Sigmoid colon (tissue), 6 donors: ENCODE measurements at regions not wholly inside any gene's neighbourhood (a gene's known extent, or its start where the extent isn't known, plus 50 kb on each side); places are given as distances from the start of the nearest gene placed in this dataset.
A peak's percentile ranks its signal among the peaks of the same experiment; 100 is the strongest.

Source experiments
- DNase-seq: peaks from one replicate; pipeline ENCODE4 v3.0.0-alpha.2; 2019
- H3K27ac ChIP-seq, 4 donors: fragments of 200-600 bp; sonication (generic); one replicate each; pipeline ENCODE4 v1.5.1; 2016 to 2019; ENCODE audit warnings: mild to moderate bottlenecking in 1 of 4
- H3K27me3 ChIP-seq, 3 donors: fragments of 200-600 bp; sonication (generic); one replicate each; pipeline ENCODE4 v1.5.1; 2019; ENCODE audit warnings: mild to moderate bottlenecking in 1 of 3
- H3K36me3 ChIP-seq, 4 donors: fragments of 200-600 bp; sonication (generic); one replicate each; pipeline ENCODE4 v1.5.1; 2016 to 2019
- H3K4me1 ChIP-seq, 4 donors: fragments of 200-600 bp; sonication (generic); one replicate each; pipeline ENCODE4 v1.5.1; 2017 to 2019
- H3K4me3 ChIP-seq, 4 donors: fragments of 200-600 bp; sonication (generic); one replicate each; pipeline ENCODE4 v1.5.1; 2017 to 2019; ENCODE audit warnings: mild to moderate bottlenecking in 2 of 4, moderate library complexity in 1 of 4
- H3K9me3 ChIP-seq, 4 donors: fragments of 200-600 bp in 3 of 4; sonication (generic) in 3 of 4; one replicate each; pipeline versions ENCODE4 v1.5.1 to v1.6.1; 2013 to 2019
- EP300 ChIP-seq, 4 donors: sonication (generic); formaldehyde crosslinking; IDR thresholded peaks; one replicate each; pipeline ENCODE4 v1.6.1; 2017; ENCODE audit warnings: antibody characterized with exemption in 4 of 4
- POLR2A ChIP-seq, 2 donors: fragments of 450-650 bp; IDR thresholded peaks; one replicate each; pipeline ENCODE4 v1.6.1; 2016; ENCODE audit warnings: antibody characterized with exemption in 2 of 2, mild to moderate bottlenecking in 2 of 2, moderate library complexity in 2 of 2
- POLR2AphosphoS5 ChIP-seq, 4 donors: sonication (generic); formaldehyde crosslinking; IDR thresholded peaks; one replicate each; pipeline ENCODE4 v1.6.1; 2017; ENCODE audit warnings: antibody characterized with exemption in 4 of 4
- WGBS, 2 donors: extraction: QIAGEN DNeasy Blood & Tissue Kit; methylation state at CpG; one replicate each; pipeline ENCODE4 v1.1.7; 2013; 5-methylcytosine and 5-hydroxymethylcytosine counted together
- intact Hi-C: fragments of 100-400 bp; cut with DNase I; formaldehyde crosslinking; loops from one replicate; pipeline ENCODE4 v1.15.1; 2023
- TF ChIP-seq, protein P1 (sequence below), 4 experiments: fragments of 450-650 bp in 3 of 4; fragments of 200-600 bp in 1 of 4; IDR thresholded peaks; one replicate each; pipeline ENCODE4 v1.5.1; 2016 to 2019; ENCODE audit warnings: antibody characterized with exemption in 4 of 4, mild to moderate bottlenecking in 3 of 4, moderate library complexity in 2 of 4
- donor health status: healthy with polysubstance abuse.
- donor health status: healthy.

GRCh38 chr10:130744631-130745030, 566.9 kb downstream of the TCERG1L start:
- intact Hi-C loops = no loop called here
- no peak overlapping the region for H3K27ac ChIP-seq

DNA sequence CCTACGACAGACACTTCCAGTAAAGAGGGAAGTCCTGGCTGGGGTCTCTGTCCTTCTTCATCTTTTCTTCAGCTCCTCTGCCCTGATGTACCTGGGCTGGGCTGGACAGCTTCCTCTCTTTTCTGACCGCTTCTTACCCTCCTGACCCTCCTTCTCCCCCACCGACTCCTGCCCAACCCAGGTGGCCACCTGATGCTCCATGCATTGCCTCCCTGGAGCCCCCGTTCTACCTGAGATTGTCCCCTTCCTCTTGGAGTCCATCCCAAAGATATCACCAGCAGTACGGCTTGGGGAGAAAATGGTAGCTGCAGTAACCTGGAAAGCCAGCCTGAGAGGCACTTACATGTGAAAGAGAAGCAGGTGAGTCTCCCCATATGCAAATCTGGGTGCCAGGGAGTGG, 566.3 kb downstream of the TCERG1L start:
- H3K27ac ChIP-seq = no peak overlapping the region
- TF ChIP-seq POLR2AphosphoS5 (IDR thresholded peaks at IDR 0.05) (no peak), POLR2A (IDR thresholded peaks at IDR 0.05) (no peak), EP300 (IDR thresholded peaks at IDR 0.05) (no peak)
- TF ChIP-seq, protein P1, sequence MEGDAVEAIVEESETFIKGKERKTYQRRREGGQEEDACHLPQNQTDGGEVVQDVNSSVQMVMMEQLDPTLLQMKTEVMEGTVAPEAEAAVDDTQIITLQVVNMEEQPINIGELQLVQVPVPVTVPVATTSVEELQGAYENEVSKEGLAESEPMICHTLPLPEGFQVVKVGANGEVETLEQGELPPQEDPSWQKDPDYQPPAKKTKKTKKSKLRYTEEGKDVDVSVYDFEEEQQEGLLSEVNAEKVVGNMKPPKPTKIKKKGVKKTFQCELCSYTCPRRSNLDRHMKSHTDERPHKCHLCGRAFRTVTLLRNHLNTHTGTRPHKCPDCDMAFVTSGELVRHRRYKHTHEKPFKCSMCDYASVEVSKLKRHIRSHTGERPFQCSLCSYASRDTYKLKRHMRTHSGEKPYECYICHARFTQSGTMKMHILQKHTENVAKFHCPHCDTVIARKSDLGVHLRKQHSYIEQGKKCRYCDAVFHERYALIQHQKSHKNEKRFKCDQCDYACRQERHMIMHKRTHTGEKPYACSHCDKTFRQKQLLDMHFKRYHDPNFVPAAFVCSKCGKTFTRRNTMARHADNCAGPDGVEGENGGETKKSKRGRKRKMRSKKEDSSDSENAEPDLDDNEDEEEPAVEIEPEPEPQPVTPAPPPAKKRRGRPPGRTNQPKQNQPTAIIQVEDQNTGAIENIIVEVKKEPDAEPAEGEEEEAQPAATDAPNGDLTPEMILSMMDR (IDR thresholded peaks at IDR 0.05) = no peak
- WGBS, 2 donors = 58 to 65% methylated on average over 5 of the region's 5 CpGs
- peaks cover 0 to 4% (median 0%) of the 10 kb centered on the region in 4 donors for H3K4me1 ChIP-seq
- DNase-seq = no peak
- H3K36me3 ChIP-seq = no peaks in the 10 kb centered on the region
- H3K27me3 ChIP-seq = no peaks in the 10 kb centered on the region
- H3K4me3 ChIP-seq = no peak overlapping the region
- intact Hi-C loops = no loop called here
- H3K9me3 ChIP-seq = no peaks in the 10 kb centered on the region

More at GRCh38 chr10:130744631-130745030, 566.9 kb downstream of the TCERG1L start:
- Histone ChIP-seq H3K4me1 (peaks cover 0 to 4% (median 0%) of the 10 kb centered on the region in 4 donors), H3K36me3 (no peaks in the 10 kb centered on the region), H3K9me3 (no peaks in the 10 kb centered on the region), H3K4me3 (no peak overlapping the region), H3K27me3 (no peaks in the 10 kb centered on the region)
- WGBS, 2 donors = 68 to 71% methylated on average over 8 of the region's 8 CpGs
- peak; percentile 24 for DNase-seq
- no peak for TF ChIP-seq EP300 (IDR thresholded peaks at IDR 0.05)
- no peak for TF ChIP-seq POLR2A (IDR thresholded peaks at IDR 0.05)
- no peak for TF ChIP-seq POLR2AphosphoS5 (IDR thresholded peaks at IDR 0.05)
- TF ChIP-seq, protein P1 (IDR thresholded peaks at IDR 0.05) = no peak

DNA sequence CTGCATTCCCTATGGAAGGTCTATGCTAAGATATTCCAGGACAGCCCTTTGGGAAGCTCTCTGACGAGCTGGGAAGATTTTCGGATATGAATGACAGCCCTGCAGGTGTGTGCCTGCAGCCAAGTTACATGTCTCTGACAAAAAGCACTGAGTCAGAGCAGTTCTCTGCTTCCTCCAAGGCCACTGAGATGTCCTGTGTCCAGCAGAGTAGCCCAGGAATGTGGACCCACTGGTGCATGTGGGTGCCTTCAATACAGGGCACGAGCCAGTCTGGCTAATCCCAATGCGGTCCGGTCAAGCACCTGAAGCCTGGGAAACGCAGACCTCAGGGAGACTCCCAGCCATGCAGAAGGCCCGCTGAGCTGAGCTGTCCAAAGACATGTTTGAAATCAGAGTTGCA, 565.7 kb downstream of the TCERG1L start:
- intact Hi-C loops = no loop called here
- Histone ChIP-seq H3K4me3 (no peak overlapping the region), H3K9me3 (no peaks in the 10 kb centered on the region), H3K27me3 (no peaks in the 10 kb centered on the region), H3K36me3 (no peaks in the 10 kb centered on the region), H3K27ac (no peak overlapping the region), H3K4me1 (peaks cover 0 to 4% (median 0%) of the 10 kb centered on the region in 4 donors)
- WGBS, 2 donors = 66 to 81% methylated on average over 7 of the region's 7 CpGs
- no peak for TF ChIP-seq POLR2A (IDR thresholded peaks at IDR 0.05)
- no peak for TF ChIP-seq POLR2AphosphoS5 (IDR thresholded peaks at IDR 0.05)
- TF ChIP-seq EP300 (IDR thresholded peaks at IDR 0.05) = no peak
- TF ChIP-seq, protein P1 (IDR thresholded peaks at IDR 0.05) = no peak
- DNase-seq = peak; percentile 33

- DNase-seq = peak; percentile 38
- intact Hi-C loops = no loop called here
- Histone ChIP-seq H3K4me1 (peaks cover 0 to 4% (median 0%) of the 10 kb centered on the region in 4 donors), H3K27ac (no peak overlapping the region), H3K4me3 (no peak overlapping the region), H3K27me3 (no peaks in the 10 kb centered on the region), H3K9me3 (no peaks in the 10 kb centered on the region), H3K36me3 (no peaks in the 10 kb centered on the region)
- TF ChIP-seq, protein P1 (IDR thresholded peaks at IDR 0.05) = no peak
- TF ChIP-seq POLR2AphosphoS5 (IDR thresholded peaks at IDR 0.05) (no peak), POLR2A (IDR thresholded peaks at IDR 0.05) (no peak), EP300 (IDR thresholded peaks at IDR 0.05) (no peak)
- WGBS, 2 donors = 63 to 73% methylated on average over 5 of the region's 5 CpGs
Measured at GRCh38 chr10:130746311-130746710, 565.2 kb downstream of the TCERG1L start.

GRCh38 chr10:130747356-130747755, 564.2 kb downstream of the TCERG1L start:
- H3K36me3 ChIP-seq = no peaks in the 10 kb centered on the region
- no peaks in the 10 kb centered on the region for H3K27me3 ChIP-seq
- no peak overlapping the region for H3K4me3 ChIP-seq
- peaks cover 0 to 4% (median 0%) of the 10 kb centered on the region in 4 donors for H3K4me1 ChIP-seq
- intact Hi-C loops = no loop called here
- WGBS, 2 donors = 58 to 68% methylated on average over 11 of the region's 11 CpGs
- DNase-seq = peak; percentile 7
- TF ChIP-seq POLR2AphosphoS5 (IDR thresholded peaks at IDR 0.05) (no peak), POLR2A (IDR thresholded peaks at IDR 0.05) (no peak), EP300 (IDR thresholded peaks at IDR 0.05) (no peak)
- TF ChIP-seq, protein P1 (IDR thresholded peaks at IDR 0.05) = no peak
- no peak overlapping the region for H3K27ac ChIP-seq
- no peaks in the 10 kb centered on the region for H3K9me3 ChIP-seq
